ENCODE measurements at regions not wholly inside any gene's neighbourhood (a gene's known extent, or its start where the extent isn't known, plus 50 kb on each side); places are given as distances from the start of the nearest gene placed in this dataset.
"Not testable (repeated sequence)": the region's sequence is repeated elsewhere in the genome, so short reads cannot be mapped to it uniquely, and the experiment has no call there.

- no TSS peak for BruUV-seq (replicated peaks)
- no peak overlapping the region for H3K27ac ChIP-seq (ENCODE audit: low read length)
- H3K79me2 ChIP-seq (ENCODE audit: low read length): no peaks in the 10 kb centered on the region
- H3K9me3 ChIP-seq (ENCODE audit: low read length): no peaks in the 10 kb centered on the region
- no peaks in the 10 kb centered on the region for H4K20me1 ChIP-seq (ENCODE audit: low read length)
- TF ChIP-seq EZH2phosphoT487 (IDR thresholded peaks at IDR 0.05; ENCODE audit: borderline replicate concordance, low read length) (no peak), CTCF (conservative IDR thresholded peaks at IDR 0.05; ENCODE audit: low read depth, low read length) (no peak), EZH2 (IDR thresholded peaks at IDR 0.05; ENCODE audit: low read length, unreplicated experiment) (no peak)
- H2AFZ ChIP-seq (ENCODE audit: low read length): no peak overlapping the region
- CTCF ChIA-PET: interaction anchor here (0.6 kb wide), 1 partner anchor 246 kb away, joined by 3 read pairs; no protein-coding TSS in a partner anchor
- H3K9me2 ChIP-seq (replicated peaks; ENCODE audit: low read length): no peaks in the 10 kb centered on the region
- intact Hi-C loops (cut with micrococcal nuclease): no loop called here
- ATAC-seq (no peak), DNase-seq (no peak)
- POLR2A ChIA-PET (ENCODE audit: unreplicated experiment): no interaction called here
- peaks cover 2% of the 10 kb centered on the region; the same call in 1 of the 2 replicates for H3K27me3 ChIP-seq (ENCODE audit: low read length)
- H3K36me3 ChIP-seq (ENCODE audit: low read depth, low read length): no peaks in the 10 kb centered on the region
- no peak overlapping the region for H3K4me3 ChIP-seq (ENCODE audit: low read length)
- no peaks in the 10 kb centered on the region for H3K4me1 ChIP-seq (ENCODE audit: insufficient read depth, low read length)
- H3K4me2 ChIP-seq (ENCODE audit: low read length): no peak overlapping the region
- no peaks in the 10 kb centered on the region for H3F3A ChIP-seq (ENCODE audit: low read length, unreplicated experiment)
- no peak overlapping the region for H3K9ac ChIP-seq (ENCODE audit: low read length)
These were observed 484.4 kb downstream of the TMEM121 start for GRCh38 chr14:106010783-106011182.

GRCh38 chr14:106011631-106012360 lies 485.4 kb downstream of the TMEM121 start:
- peak; percentile 56 for DNase-seq
- not testable (repeated sequence) for ATAC-seq
- CTCF ChIA-PET: interaction anchor here (0.7 kb wide), 1 partner anchor 410 kb away, joined by 4 read pairs; no protein-coding TSS in a partner anchor

GRCh38 chr14:106012361-106012725 lies 486.0 kb downstream of the TMEM121 start:
- CTCF ChIA-PET: not testable (repeated sequence)

More at GRCh38 chr14:106011631-106012360, 485.4 kb downstream of the TMEM121 start:
- H3K4me3 ChIP-seq (ENCODE audit: low read length); H3K36me3 ChIP-seq (ENCODE audit: low read depth, low read length); H3K9me2 ChIP-seq (replicated peaks; ENCODE audit: low read length); H3K9ac ChIP-seq (ENCODE audit: low read length); intact Hi-C loops (cut with micrococcal nuclease); H3K9me3 ChIP-seq (ENCODE audit: low read length); H2AFZ ChIP-seq (ENCODE audit: low read length); H4K20me1 ChIP-seq (ENCODE audit: low read length); H3K79me2 ChIP-seq (ENCODE audit: low read length); H3K4me1 ChIP-seq (ENCODE audit: insufficient read depth, low read length); POLR2A ChIA-PET (ENCODE audit: unreplicated experiment); H3K4me2 ChIP-seq (ENCODE audit: low read length); BruUV-seq (replicated peaks); H3K27me3 ChIP-seq (ENCODE audit: low read length); H3K27ac ChIP-seq (ENCODE audit: low read length); H3F3A ChIP-seq (ENCODE audit: low read length, unreplicated experiment): not testable (repeated sequence)
- TF ChIP-seq CTCF (conservative IDR thresholded peaks at IDR 0.05; ENCODE audit: low read depth, low read length): peak; percentile 50

More at GRCh38 chr14:106012361-106012725, 486.0 kb downstream of the TMEM121 start:
- intact Hi-C loops (cut with micrococcal nuclease); H3K79me2 ChIP-seq (ENCODE audit: low read length); H3K27me3 ChIP-seq (ENCODE audit: low read length); H3K9me2 ChIP-seq (replicated peaks; ENCODE audit: low read length); H3K4me1 ChIP-seq (ENCODE audit: insufficient read depth, low read length); H4K20me1 ChIP-seq (ENCODE audit: low read length); H3K27ac ChIP-seq (ENCODE audit: low read length); ATAC-seq; BruUV-seq (replicated peaks); H3K9ac ChIP-seq (ENCODE audit: low read length); H3K4me3 ChIP-seq (ENCODE audit: low read length); H3F3A ChIP-seq (ENCODE audit: low read length, unreplicated experiment); DNase-seq; POLR2A ChIA-PET (ENCODE audit: unreplicated experiment); H3K9me3 ChIP-seq (ENCODE audit: low read length); H3K36me3 ChIP-seq (ENCODE audit: low read depth, low read length); H2AFZ ChIP-seq (ENCODE audit: low read length); H3K4me2 ChIP-seq (ENCODE audit: low read length): not testable (repeated sequence)
